ENCODE measurements at regions not wholly inside any gene's neighbourhood (a gene's known extent, or its start where the extent isn't known, plus 50 kb on each side); places are given as distances from the start of the nearest gene placed in this dataset.
"Not testable (repeated sequence)": the region's sequence is repeated elsewhere in the genome, so short reads cannot be mapped to it uniquely, and the experiment has no call there.

GRCh38 chr14:106733771-106734170 lies 1207.4 kb downstream of the TMEM121 start:
- H3K27ac ChIP-seq = no peak overlapping the region
- TF ChIP-seq FOXP2 (optimal IDR thresholded peaks at IDR 0.05; ENCODE audit: control extremely low read depth, extremely low read length, insufficient read depth) = no peak
- TF ChIP-seq POLR2AphosphoS5 (IDR thresholded peaks at IDR 0.05; ENCODE audit: borderline replicate concordance, low read depth, low read length) = no peak
- no peak for TF ChIP-seq EZH2 (IDR thresholded peaks at IDR 0.05)
- H3K9me3 ChIP-seq (ENCODE audit: low read depth, low read length) = no peaks in the 10 kb centered on the region
- no peaks in the 10 kb centered on the region for H3K36me3 ChIP-seq (ENCODE audit: insufficient read depth, low read length)
- H3K9ac ChIP-seq (ENCODE audit: insufficient read length) = no peak overlapping the region
- H3K4me3 ChIP-seq = no peak overlapping the region
- DNase-seq (ENCODE audit: low read depth, low spot score) = no peak

- no peak overlapping the region for H3K4me3 ChIP-seq
- DNase-seq (ENCODE audit: low read depth, low spot score) = no peak
- no peaks in the 10 kb centered on the region for H3K9me3 ChIP-seq (ENCODE audit: low read depth, low read length)
- no peak for TF ChIP-seq EZH2 (IDR thresholded peaks at IDR 0.05)
- TF ChIP-seq FOXP2 (optimal IDR thresholded peaks at IDR 0.05; ENCODE audit: control extremely low read depth, extremely low read length, insufficient read depth) = no peak
- TF ChIP-seq POLR2AphosphoS5 (IDR thresholded peaks at IDR 0.05; ENCODE audit: borderline replicate concordance, low read depth, low read length) = no peak
- H3K9ac ChIP-seq (ENCODE audit: insufficient read length) = no peak overlapping the region
- H3K36me3 ChIP-seq (ENCODE audit: insufficient read depth, low read length) = no peaks in the 10 kb centered on the region
- H3K27ac ChIP-seq = no peak overlapping the region
These were observed 1210.6 kb downstream of the TMEM121 start for GRCh38 chr14:106737021-106737420.

DNA sequence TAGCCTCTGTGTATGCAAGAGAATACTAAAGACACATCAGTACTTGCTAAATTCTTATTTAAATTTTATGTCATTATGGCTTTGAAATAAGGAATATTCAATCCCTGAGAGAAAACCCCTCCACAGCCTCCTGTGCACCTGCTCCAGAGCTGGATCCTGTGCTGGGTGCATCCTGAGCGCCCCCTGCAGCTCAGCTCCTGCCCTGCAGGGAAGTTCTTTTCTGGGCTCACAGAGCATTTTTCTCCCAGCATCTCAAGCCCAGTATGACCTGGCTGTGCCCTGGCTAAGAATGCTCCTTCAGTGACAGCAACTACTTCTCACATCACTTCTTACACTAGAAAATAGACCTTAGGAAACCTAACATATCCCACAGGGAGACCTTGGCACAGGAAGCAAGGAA lies 1211.7 kb downstream of the TMEM121 start:
- DNase-seq (ENCODE audit: low read depth, low spot score) = no peak
- Histone ChIP-seq H3K27ac (no peak overlapping the region), H3K9ac (ENCODE audit: insufficient read length) (no peak overlapping the region), H3K9me3 (ENCODE audit: low read depth, low read length) (no peaks in the 10 kb centered on the region), H3K36me3 (ENCODE audit: insufficient read depth, low read length) (no peaks in the 10 kb centered on the region), H3K4me3 (no peak overlapping the region)
- TF ChIP-seq EZH2 (IDR thresholded peaks at IDR 0.05) = no peak
- no peak for TF ChIP-seq FOXP2 (optimal IDR thresholded peaks at IDR 0.05; ENCODE audit: control extremely low read depth, extremely low read length, insufficient read depth)
- no peak for TF ChIP-seq POLR2AphosphoS5 (IDR thresholded peaks at IDR 0.05; ENCODE audit: borderline replicate concordance, low read depth, low read length)

- DNase-seq (ENCODE audit: low read depth, low spot score); H3K36me3 ChIP-seq (ENCODE audit: insufficient read depth, low read length); H3K9ac ChIP-seq (ENCODE audit: insufficient read length); H3K4me3 ChIP-seq; H3K27ac ChIP-seq; H3K9me3 ChIP-seq (ENCODE audit: low read depth, low read length): not testable (repeated sequence)
These were observed 1212.3 kb downstream of the TMEM121 start for GRCh38 chr14:106738598-106739258.

- H3K9me3 ChIP-seq (ENCODE audit: low read depth, low read length); DNase-seq (ENCODE audit: low read depth, low spot score); H3K27ac ChIP-seq; H3K9ac ChIP-seq (ENCODE audit: insufficient read length); H3K4me3 ChIP-seq; H3K36me3 ChIP-seq (ENCODE audit: insufficient read depth, low read length): not testable (repeated sequence)
These were observed 1214.9 kb downstream of the TMEM121 start for GRCh38 chr14:106741086-106741827.

- H3K9me3 ChIP-seq (ENCODE audit: low read depth, low read length); H3K9ac ChIP-seq (ENCODE audit: insufficient read length); H3K27ac ChIP-seq; DNase-seq (ENCODE audit: low read depth, low spot score); H3K4me3 ChIP-seq; H3K36me3 ChIP-seq (ENCODE audit: insufficient read depth, low read length): not testable (repeated sequence)
These were observed 1218.8 kb downstream of the TMEM121 start for GRCh38 chr14:106745016-106745767.

DNA sequence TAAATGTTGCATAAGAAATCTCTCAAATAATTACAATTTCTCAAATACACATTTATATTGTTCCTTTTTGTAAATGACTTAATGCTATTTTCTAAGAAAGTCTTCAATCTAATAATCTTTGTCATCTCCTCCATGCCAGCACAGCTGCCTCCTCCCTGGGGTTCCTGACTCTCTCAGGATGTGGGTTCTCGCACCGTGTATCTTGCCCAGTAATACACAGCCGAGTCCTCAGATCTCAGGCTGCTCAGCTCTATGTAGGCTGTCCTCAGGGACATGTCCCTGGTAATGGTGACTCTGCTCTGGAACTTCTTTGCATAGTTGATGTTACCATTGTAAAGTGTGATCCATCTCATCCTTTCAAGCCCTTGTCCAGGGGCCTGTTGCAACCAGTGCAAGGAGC lies 1223.7 kb downstream of the TMEM121 start:
- not testable (repeated sequence) for H3K9me3 ChIP-seq (ENCODE audit: low read depth, low read length); H3K27ac ChIP-seq; H3K36me3 ChIP-seq (ENCODE audit: insufficient read depth, low read length); H3K4me3 ChIP-seq; DNase-seq (ENCODE audit: low read depth, low spot score); H3K9ac ChIP-seq (ENCODE audit: insufficient read length)

DNA sequence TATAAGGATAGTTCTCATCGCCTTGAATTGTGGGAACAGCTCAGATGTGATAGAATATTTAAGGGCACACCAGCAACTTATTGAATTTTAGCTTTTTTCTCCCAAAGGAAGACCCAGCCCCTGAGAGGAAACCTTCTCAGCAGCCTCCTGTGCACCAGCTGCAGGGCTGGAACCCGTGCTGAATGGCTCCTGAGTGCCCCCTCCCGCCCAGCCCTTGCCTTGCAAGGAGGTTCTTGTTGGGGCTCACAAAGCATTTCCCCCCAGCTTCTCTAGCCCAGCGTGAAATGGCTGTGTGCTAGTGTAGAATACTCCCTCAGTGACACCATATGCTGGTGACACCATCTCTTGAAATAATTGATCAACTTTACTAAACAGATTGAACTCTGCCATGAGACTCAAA lies 1227.4 kb downstream of the TMEM121 start:
- DNase-seq (ENCODE audit: low read depth, low spot score); H3K4me3 ChIP-seq; H3K27ac ChIP-seq; H3K9ac ChIP-seq (ENCODE audit: insufficient read length); H3K9me3 ChIP-seq (ENCODE audit: low read depth, low read length); H3K36me3 ChIP-seq (ENCODE audit: insufficient read depth, low read length): not testable (repeated sequence)

DNA sequence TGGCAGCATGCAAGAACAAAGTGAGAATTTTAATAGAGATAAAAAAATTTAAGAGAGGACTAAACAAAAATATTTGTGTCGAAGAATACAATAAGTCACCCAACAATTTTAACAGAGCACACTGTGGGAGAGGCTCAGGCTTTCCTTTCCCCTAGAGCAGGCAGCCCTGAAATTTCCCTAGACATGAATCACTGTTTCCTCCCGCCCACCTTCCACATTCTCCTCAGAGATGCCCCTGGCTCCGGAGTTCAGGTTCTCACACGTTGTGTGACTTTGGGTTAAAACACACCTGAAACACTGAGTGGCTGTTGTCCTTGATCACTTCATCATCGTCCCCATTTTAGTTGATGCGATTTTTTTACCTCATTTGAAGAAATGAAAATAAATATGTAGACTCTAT lies 1231.1 kb downstream of the TMEM121 start:
- not testable (repeated sequence) for DNase-seq (ENCODE audit: low read depth, low spot score); H3K27ac ChIP-seq; H3K9ac ChIP-seq (ENCODE audit: insufficient read length); H3K4me3 ChIP-seq; H3K36me3 ChIP-seq (ENCODE audit: insufficient read depth, low read length); H3K9me3 ChIP-seq (ENCODE audit: low read depth, low read length)

DNA sequence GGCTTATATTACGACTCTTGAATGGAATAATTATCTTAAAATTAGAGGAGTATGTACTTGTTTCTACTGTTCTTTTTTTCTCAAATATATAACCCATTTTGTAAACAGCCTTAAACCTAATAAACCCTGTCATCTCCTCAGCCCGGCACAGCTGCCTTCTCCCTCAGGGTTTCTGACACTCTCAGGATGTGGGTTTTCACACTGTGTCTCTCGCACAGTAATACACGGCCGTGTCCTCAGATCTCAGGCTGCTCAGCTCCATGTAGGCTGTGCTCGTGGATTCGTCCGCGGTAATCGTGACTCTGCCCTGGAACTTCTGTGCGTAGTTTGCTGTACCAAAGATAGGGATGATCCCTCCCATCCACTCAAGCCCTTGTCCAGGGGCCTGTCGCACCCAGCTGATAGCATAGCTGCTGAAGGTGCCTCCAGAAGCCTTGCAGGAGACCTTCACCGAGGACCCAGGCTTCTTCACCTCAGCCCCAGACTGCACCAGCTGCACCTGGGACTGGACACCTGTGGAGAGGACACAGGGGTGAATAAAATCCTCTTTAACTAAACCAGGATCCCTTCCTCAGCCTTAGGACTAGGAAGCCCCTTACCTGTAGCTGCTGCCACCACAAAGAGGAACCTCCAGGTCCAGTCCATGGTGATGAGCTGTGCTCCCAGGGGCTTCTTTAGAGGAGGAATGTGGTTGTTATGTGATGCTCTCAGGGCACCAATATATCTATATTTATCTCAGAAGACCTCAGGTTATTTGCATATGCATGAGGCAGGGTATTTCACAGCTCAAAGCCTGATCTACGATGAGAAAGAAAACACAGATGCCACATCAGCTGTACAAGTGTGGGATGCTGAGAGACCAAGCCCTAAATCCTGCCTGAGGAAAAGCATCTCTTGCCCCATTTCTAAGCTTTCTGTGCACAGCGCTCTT lies 1235.8 kb downstream of the TMEM121 start:
- not testable (repeated sequence) for H3K36me3 ChIP-seq (ENCODE audit: insufficient read depth, low read length); H3K4me3 ChIP-seq; DNase-seq (ENCODE audit: low read depth, low spot score); H3K9me3 ChIP-seq (ENCODE audit: low read depth, low read length); H3K9ac ChIP-seq (ENCODE audit: insufficient read length); H3K27ac ChIP-seq

GRCh38 chr14:106764968-106765369 lies 1238.6 kb downstream of the TMEM121 start:
- not testable (repeated sequence) for H3K9ac ChIP-seq (ENCODE audit: insufficient read length); H3K9me3 ChIP-seq (ENCODE audit: low read depth, low read length); H3K36me3 ChIP-seq (ENCODE audit: insufficient read depth, low read length); H3K4me3 ChIP-seq; DNase-seq (ENCODE audit: low read depth, low spot score); H3K27ac ChIP-seq

Measured in SK-N-MC (cell line).